GM18858 (cell line): ENCODE measurements at regions not wholly inside any gene's neighbourhood (a gene's known extent, or its start where the extent isn't known, plus 50 kb on each side); places are given as distances from the start of the nearest gene placed in this dataset.
"Not testable (repeated sequence)": the region's sequence is repeated elsewhere in the genome, so short reads cannot be mapped to it uniquely, and the experiment has no call there.

Source experiments
- ATAC-seq: cut with Tn5 transposase; IDR thresholded peaks from one replicate; pipeline ENCODE4 v1.9.1; 2021; ENCODE audit not compliant: unreplicated experiment

DNA sequence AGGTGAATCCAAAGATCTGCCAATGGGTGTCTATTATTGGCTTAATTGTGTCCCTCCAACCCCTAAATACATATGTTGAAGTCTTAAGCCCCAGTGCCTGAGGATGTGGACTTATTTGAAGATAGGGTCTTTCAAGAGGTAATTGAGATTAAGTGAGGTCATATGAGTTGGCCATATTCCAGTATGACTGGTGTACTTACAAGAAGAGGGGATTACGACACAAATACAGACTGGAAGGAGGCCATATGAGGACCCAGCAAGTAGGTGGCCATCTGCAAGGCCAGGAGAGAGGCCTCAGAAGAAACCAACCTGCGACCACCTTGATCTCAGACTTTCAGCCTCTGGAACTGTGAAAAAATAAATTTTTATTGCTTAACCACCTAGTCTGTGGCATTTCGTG lies 121.1 kb upstream of the FN1 start:
- no peak for ATAC-seq

DNA sequence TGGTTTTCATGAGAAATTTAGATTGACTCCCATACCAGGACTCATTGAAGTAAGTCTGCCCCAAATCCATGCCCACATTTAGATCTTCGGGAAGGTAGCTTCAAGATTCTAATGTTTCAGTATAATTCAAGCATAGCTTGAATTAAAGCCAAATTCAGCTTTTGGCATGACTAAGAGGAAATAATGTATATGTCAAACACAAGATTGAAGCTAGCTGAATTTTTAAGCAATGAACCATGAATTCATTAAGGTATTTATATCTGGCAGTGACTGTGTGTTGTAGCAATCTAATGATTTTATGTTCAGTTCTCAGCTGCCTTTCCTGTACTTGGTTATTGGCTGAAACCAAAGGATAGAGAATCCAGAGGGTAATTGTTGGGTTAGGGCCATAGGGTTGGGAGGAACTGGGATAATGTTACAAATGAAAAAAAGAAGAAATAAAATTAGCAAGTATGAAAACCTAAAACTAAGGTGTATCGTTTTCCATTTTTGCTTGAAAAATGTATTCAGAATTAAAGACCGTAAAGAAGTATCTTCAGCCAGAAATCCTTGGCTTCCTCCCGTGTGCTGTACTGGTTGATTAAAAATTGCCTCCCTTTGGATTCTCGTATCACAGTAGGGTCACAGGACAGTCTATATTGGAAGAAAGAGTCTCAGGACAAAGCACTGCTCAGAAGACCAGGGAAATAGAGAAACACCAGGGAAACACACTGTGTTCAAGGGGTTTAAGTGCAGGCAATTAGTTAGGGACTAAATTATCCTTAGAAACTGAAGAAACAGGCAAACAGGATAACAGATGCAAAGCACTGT lies 119.0 kb upstream of the FN1 start:
- no peak for ATAC-seq

DNA sequence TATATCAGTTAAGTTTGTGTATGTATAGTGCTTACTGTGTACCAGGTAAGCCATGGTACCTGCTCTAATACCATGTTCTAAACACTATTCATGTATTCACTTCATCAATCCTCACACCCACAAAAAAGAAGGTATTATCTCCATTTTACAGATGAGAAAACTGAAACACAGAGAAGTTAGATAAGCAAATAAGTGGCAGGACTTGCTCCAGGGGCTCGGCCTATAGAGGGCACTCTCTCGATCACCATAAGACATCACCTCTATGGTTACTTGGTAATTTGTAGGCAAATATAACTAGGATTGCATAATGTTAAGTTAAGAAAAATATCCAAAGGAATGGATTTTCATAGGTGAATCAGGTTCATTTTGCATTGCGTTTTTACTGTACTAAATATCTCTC lies 118.1 kb upstream of the FN1 start:
- no peak for ATAC-seq

DNA sequence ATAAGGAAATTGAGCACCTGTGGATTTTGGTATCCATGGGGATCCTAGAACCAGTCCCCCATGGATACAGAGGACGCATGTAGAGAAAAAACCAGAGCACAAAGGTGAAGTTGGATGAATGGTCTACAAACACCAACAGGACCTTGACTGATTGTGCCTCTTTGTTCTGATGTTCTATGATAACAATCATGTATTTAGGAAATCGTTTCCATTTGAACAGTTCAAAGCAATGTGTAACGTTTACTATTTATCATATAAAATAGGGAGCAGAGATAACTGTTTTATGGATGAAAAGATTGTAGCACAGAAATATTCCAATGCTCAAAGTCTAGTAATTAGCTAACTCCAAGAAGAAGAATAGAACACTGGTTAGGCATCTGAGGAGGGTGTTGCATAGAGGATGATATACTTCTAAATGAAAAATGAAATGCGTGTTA lies 116.3 kb upstream of the FN1 start:
- no peak for ATAC-seq

DNA sequence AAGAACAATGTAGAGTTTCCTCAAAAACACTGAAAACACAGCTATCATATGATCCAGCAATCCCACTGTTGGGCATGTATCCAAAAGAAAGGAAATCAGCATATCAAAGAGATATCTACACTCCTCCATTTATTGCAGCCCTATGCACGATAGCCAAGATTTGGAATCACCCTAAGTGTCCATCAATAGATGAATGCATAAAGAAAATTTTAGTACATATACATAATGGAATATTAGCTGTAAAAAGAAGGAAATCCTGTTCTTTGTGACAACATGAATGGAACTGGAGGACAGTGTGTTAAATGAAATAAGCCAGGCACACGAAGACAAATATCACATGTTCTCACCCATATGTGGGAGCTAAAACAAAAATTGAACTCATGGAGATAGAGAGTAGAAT lies 114.5 kb upstream of the FN1 start:
- no peak for ATAC-seq

DNA sequence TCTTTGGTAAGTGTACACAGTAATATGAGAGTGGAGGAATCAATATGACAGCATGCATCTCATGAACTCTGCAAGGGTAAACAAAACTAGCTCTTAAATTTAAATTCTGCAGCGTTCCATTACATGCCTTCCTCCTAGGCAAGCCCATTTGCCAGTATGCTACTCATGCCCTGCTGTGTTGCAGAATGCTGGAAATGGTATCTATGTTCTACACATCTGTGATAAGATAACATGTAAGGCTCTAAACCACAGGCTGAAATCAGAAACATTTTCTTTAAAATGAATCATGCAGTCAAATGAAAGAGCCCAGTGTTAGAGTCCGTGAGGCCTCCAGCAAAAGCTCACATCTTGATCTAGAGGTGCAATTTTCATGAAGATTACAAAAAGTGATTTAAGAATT lies 112.8 kb upstream of the FN1 start:
- no peak for ATAC-seq

DNA sequence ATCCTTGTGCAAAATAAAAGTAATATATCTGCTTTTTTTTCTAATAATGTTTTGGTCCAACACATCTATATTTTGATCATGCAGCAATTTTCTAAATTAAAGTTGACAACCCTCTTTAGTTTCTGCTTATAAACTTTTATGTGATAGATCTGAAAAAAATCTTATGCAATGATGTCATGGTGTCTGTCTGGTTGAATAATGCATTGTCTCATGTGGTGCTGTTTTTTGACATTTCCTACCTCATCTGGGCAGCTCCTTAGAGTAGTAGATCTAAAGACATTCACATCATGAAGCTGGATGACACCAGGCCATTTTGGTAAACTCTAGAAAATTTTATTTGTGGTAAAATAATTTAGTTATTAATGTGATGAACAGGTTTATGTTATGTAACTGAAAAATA lies 106.8 kb upstream of the FN1 start:
- ATAC-seq, result no peak

DNA sequence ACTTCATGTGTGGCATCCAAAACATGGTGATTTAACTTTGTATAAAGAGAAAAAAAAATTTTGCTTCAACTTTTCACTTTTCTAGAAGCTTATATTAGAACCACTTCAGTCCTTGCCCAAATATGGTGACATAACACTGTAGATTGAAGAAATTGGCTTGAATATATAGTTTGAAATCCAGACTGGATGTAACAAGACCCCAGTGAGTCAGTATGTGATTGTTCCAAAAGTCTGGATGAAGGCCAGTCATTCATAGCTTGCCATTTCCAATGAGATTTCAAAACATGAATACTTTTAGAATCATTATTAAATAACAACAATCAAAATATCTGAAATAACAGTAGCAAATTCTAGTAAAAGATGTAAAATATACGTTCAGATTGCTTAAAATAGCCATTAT lies 104.8 kb upstream of the FN1 start:
- no peak for ATAC-seq

DNA sequence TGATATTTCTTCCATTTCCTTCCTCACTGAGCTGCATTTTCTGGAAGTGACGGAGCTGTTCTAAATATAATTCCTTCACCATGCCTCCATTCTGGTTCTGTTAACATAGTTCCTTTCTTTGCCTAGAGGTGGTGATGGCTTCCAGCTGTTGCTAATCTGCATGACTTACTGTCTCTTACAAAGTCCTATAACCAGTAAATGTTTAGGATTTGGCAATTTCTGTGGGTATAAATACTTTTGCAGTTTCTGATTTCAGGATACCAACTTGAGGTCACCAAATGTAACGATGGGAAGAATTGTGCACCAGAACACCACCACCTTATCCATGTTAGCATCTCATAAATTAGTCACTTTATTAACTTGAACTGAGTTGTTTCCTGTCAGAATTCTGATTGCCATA lies 101.7 kb upstream of the FN1 start:
- no peak for ATAC-seq

DNA sequence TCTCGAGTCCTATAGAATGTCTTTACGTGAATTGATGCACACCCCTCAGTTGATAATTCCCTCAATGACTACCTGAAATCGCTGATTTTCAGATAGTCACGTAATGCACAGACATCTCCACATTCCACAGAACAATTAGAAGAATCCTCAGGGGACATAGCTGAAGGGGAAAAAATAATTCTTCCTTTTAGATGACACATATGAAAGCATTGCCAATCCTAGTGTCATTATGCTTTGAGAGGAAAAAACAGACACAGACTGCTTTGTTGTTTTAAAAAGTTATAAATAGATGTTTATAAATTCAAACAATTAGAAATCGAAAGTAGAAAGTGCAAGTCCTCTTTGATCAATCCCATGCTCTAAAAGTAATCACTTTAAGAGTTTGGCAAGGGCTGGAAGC lies 100.6 kb upstream of the FN1 start:
- ATAC-seq, result no peak

DNA sequence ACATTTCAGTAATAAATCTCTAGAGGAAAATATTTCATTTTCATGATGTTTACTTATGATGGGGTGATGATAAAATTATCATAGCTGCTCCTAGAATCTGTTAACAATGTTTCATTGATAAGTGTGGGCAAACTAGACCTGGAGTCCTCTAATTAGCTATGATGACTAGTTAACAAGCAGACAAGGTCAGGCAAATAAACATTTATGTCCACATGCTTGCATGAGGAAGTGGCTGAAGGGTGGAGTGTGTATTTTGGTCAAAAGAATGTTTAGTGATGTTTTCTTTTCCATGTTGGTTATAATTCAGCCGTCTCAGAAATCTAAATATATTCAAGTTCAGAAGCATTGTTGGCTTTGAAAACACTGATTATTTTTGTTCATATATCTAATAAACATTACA lies 99.9 kb upstream of the FN1 start:
- ATAC-seq, result no peak

DNA sequence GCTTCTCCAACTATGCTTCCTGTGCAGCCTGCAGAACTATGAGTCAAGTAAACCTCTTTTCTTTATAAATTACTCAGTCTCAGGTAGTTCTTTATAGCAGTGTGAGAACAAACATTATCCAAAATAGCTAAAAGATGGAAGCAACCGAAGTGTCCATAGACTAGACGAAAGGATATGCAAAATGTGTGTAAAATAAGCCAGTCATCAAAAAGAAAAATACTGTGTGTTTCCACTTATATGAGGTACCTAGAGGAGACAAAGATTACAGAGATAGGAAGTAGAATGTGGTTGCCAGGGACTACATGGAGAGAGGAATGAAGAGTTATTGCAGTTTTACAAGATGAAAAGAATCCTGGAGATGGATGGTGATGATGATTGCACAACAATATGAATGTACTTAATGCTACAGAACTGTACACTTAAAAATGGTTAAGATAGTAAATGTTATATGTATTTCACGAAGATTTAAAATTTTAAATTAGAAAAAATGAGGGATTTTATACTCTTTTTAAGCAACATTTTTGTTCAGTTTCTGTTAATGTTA lies 99.3 kb upstream of the FN1 start:
- no peak for ATAC-seq

DNA sequence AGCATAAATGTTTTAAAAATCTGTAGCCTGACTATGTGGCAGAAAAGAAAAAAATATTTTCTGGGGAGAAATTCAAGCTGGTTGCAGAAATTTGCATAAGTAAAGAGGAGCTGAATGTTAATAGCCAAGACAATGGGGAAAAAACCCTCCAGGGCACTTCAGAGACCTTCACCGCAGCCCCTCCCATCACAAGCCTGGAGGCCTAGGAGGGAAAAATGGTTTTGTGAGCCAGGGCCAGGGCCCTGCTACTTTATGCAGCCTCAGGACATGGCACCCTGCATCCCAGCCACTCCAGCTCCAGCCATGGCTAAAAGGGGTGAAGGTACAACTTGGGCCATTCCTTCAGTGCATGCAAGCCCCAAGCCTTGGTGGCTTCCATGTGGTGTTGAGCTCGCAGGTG lies 97.8 kb upstream of the FN1 start:
- ATAC-seq, result not testable (repeated sequence)

DNA sequence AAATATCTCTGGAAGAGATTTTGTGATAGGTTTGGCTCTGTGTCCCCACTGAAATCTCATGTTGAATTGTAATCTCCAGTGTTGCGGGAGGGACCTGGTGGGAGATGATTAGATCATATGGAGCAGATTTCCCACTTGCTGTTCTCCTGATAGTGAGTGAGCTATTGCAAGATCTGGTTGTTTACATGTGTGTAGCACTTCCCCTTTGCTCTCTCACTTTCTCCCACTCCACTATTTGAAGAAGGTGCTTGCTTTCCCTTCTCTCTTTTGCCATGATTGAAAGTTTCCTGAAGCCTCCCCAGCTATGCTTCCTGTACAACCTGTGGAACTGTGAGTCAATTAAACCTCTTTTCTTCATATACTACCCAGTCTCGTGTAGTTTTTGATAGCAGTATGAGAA lies 97.0 kb upstream of the FN1 start:
- ATAC-seq, result no peak

DNA sequence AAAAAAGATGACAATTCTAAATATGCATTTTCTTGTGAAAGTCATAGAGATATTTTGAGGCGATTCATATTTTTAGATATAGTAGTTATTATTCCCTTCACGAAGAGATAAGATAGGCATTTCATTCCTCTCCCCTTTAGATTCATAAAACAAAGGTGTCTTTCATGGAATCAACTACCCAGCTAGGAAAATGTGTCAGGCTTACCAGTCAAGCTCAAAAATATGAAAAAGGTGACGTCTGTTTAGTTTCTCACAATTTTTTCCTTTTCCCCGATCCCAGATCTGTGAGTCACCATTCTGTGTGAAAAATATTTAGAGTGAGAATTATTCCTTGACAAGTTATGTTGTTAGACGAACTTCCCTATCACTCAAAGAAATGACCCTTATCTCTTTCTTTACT lies 95.4 kb upstream of the FN1 start:
- no peak for ATAC-seq

DNA sequence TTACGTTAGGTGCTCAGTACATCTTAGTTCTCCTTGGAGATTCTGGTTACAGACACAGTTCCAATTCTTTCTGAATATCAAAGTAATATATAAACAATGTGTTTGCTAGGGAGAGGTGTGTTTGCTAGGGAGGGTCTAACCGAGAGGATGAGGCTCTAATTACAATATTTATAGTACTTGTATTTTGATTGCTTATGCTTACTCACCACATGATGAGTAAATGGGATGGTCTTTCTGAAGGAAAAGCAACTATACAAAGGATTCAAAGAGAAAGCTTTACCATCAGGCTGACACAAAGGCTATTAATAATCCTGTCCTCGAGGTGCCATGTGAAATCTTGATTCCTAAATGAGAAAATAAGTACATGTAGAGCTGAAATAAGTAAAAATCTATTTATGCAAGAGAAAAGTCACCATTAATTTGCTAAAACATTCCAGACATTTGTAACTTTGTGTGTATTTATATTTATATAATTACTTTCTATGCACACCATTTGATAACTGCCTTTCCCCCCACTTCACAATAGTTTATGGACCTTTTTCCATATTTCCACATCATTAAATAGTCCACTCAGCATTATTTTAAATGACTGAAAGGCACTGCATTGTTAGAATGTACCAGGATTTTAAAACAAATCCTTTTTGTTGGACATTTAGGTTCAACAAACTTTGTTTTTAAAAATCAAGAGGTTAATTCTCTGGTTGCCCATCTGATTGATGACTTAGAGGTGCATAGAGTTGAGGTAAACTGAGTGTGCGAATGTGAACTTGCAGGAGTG lies 94.5 kb upstream of the FN1 start:
- ATAC-seq, result no peak

DNA sequence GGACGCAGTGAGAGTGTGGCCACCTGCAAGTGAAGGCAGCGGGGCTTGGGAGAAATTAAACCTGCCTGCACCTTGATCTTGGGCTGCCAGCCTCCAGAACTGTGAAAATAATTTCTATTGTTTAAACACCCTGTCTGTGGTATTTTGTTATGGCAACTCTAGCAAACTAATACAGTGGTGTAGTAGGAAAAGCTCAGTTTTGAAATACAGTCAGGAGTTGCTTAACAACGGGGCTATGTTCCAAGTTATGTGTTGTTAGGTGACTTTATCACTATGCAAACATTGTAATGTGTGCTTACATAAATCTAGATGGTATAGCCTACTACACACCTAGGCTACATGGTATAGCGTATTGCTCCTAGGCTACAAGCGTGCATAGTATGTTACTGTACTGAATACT lies 93.4 kb upstream of the FN1 start:
- no peak for ATAC-seq

DNA sequence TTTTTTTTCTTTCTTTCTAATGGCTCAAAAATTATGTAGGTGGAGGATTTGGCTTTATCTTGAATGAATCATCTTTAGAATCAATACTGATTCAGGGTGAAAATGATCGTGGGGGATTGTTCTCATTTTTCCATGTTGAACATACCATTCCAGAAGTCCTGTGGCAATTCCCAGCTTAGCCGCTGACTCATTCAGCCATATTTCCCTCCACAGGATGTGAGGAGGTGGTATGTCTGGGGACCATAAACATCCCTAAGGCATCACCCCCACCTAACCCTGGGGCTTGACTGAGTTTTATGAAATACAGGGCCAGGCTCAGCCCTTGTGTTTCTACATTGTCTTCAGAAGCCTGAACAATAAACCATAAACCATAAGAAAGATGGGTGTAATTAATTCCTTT lies 92.7 kb upstream of the FN1 start:
- ATAC-seq, result no peak

DNA sequence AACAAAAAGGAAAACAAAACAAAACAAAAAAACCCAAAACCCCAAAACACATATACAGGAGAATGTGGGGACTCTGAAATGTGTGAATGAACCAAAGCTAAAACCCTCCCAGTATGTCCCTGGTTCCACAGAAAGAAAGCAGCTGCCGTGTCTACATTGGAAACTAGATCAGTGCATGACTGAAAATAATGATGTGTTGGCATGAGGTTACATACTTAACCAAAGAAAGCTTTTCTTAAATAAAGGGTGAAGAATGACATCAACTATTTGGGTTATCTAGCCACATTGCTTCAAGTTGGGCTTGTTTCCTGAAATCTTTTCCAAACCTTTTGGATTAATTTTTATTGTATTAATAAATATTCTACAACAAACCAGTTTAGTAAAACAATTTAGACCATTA lies 91.9 kb upstream of the FN1 start:
- ATAC-seq, result no peak

DNA sequence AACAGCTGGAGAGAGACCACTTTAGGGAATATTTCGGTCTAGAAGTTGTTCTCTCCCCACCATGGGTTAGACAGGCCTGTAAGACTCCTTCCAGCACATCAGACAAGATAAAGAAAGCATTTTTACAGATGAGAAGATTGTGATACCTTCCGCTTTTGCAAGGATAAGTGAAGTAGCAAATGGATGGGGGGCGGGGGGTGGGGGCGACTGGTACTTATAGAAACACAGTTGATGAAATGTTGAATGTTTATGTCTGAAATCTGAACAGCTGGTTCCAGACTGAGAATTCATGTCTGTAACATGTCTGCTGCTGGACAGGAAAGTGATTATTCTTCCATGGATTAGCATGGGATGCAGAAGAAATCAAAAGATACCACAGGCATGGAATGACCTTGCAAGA lies 90.5 kb upstream of the FN1 start:
- no peak for ATAC-seq

DNA sequence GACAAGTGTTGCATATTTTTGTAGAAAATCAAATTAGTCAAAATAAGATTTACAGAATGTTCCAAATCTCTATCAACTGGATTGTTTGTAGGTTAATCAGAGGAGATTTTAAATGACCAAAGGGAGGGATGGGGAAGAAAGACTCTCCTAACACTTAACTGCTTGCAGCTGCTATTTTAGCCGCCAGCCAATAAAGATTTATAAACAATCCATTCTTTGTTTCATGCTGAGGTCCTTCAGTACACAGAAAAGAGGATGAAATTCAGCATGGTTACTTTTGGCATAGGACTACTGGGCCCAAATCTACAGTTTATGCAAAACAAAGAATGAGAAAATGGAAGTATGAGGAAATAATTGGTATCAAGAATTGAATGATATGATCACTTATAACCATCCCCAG lies 86.4 kb upstream of the FN1 start:
- no peak for ATAC-seq

DNA sequence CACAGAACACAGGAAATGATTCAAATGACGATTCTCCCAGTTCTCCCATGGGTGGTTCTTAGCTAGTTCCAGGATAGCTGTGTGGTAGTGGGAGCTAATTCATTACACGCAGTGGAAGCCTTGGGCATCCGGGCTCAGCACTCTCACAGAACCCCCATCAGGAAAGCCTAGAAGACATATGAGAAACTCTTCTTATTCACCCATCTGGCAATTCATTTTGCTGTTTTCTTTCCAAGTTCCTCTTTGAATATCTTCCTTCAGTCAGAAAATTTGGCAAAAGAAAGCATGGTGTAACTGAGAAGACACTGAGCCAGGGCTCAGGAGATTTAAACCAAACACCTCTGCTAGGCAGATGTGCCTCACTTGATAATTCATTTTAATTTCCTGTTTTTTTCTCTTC lies 85.2 kb upstream of the FN1 start:
- no peak for ATAC-seq
